Mesendoderm (in vitro differentiated cells): ENCODE measurements at regions not wholly inside any gene's neighbourhood (a gene's known extent, or its start where the extent isn't known, plus 50 kb on each side); places are given as distances from the start of the nearest gene placed in this dataset.

Experiments used
- DNase-seq: peaks from one replicate; pipeline ENCODE4 v3.0.0; 2013
- H2AK5ac ChIP-seq: 2 replicates; pipeline ENCODE4 v1.6.1; 2013; ENCODE audit warnings: low read length, inconsistent platforms
- H2BK120ac ChIP-seq: 2 replicates; pipeline ENCODE4 v1.6.1; 2013; ENCODE audit warnings: low read depth, mild to moderate bottlenecking, low read length, moderate library complexity, mixed read lengths
- H2BK15ac ChIP-seq: replicated peaks from 2 replicates; pipeline ENCODE4 v1.6.1; 2013; ENCODE audit warnings: low read depth, mild to moderate bottlenecking, moderate library complexity
- H2BK5ac ChIP-seq: 2 replicates; pipeline ENCODE4 v1.6.1; 2013; ENCODE audit warnings: low read length, inconsistent platforms
- H3K18ac ChIP-seq: 2 replicates; pipeline ENCODE4 v1.6.1; 2013; ENCODE audit warnings: mild to moderate bottlenecking, low read length, mixed read lengths
- H3K23ac ChIP-seq: one replicate; pipeline ENCODE4 v1.6.1; 2013; ENCODE audit warnings: low read length
- H3K27ac ChIP-seq: 2 replicates; pipeline ENCODE4 v1.5.1; 2013; ENCODE audit warnings: low read depth, mild to moderate bottlenecking, inconsistent platforms, low read length, moderate library complexity
- H3K27me3 ChIP-seq: 2 replicates; pipeline ENCODE4 v1.6.1; 2013; ENCODE audit warnings: low read length, control low read depth, mild to moderate bottlenecking, inconsistent platforms; ENCODE audit not compliant: insufficient read depth, poor library complexity
- H3K36me3 ChIP-seq: 2 replicates; pipeline ENCODE4 v1.6.1; 2013; ENCODE audit warnings: low read length, inconsistent platforms; ENCODE audit not compliant: control insufficient read depth, insufficient read depth
- H3K4ac ChIP-seq: one replicate; pipeline ENCODE4 v1.6.1; 2013; ENCODE audit warnings: low read depth, mild to moderate bottlenecking, low read length, moderate library complexity
- H3K4me1 ChIP-seq: 2 replicates; pipeline ENCODE4 v1.6.1; 2013; ENCODE audit warnings: low read depth, low read length, inconsistent platforms; ENCODE audit not compliant: control insufficient read depth
- H3K4me2 ChIP-seq: 2 replicates; pipeline ENCODE4 v1.6.1; 2013; ENCODE audit warnings: low read length
- H3K4me3 ChIP-seq: 2 replicates; pipeline ENCODE4 v1.5.1; 2013; ENCODE audit warnings: mild to moderate bottlenecking, low read length
- H3K56ac ChIP-seq: one replicate; pipeline ENCODE4 v1.6.1; 2013; ENCODE audit warnings: low read length
- H3K79me1 ChIP-seq: 2 replicates; pipeline ENCODE4 v1.6.1; 2013; ENCODE audit warnings: low read length, inconsistent platforms
- H3K79me2 ChIP-seq: 2 replicates; pipeline ENCODE4 v1.6.1; 2013; ENCODE audit warnings: mild to moderate bottlenecking, low read length; ENCODE audit not compliant: control insufficient read depth, insufficient read depth
- H3K9ac ChIP-seq: 2 replicates; pipeline ENCODE4 v1.6.1; 2013; ENCODE audit warnings: low read length, inconsistent platforms
- H4K5ac ChIP-seq: one replicate; pipeline ENCODE4 v1.6.1; 2013; ENCODE audit warnings: low read length
- H4K8ac ChIP-seq: one replicate; pipeline ENCODE4 v1.6.1; 2013; ENCODE audit warnings: low read depth, mild to moderate bottlenecking, control low read depth, low read length, moderate library complexity
- whole genome bisulfite sequencing: extraction: QIAGEN DNeasy Blood & Tissue Kit; methylation state at CpG from one replicate; pipeline ENCODE4 v1.1.7; 2013; ENCODE audit warnings: low lambda C conversion rate, missing lambda C conversion rate; ENCODE audit not compliant: insufficient coverage; ENCODE audit errors: extremely low coverage; 5-methylcytosine and 5-hydroxymethylcytosine counted together

DNA sequence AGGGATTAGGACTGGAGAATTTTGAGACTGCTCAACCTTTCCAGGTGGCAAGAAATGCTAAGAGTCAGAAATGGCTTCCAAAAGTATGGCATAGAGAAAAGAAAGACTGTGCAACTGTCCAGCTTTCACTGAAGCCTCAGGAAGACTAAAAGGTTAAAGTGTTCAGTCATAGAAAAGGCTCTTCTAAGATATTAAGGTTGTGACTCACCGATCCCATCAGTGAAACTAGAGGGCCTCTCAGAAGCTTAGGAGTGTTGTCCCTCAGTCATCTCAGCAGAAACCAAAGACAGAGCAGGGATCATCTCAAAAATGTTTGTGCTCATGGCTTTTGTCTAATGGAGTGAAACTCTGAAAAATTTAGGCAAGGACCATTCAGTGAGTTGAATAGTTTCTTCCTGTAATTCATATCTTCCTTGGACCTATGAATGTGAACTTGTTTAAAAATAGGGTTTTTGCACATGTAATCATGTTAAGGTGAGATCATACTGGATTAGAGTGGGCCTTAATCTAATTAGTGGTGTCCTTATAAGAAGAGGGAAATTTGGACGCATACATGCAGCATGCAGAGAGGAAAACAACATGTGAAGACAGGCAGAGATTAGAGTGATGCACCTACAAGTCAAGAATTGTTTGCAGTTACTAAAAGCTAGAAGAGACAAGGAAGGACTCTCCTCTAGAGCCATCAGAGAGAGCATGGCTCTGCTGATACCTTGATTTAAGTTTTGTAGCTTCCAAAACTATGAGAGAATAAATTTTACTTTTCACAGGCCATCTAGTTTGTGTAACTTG lies 71.3 kb downstream of the RPE65 start:
- H3K56ac ChIP-seq = no peak overlapping the region
- H3K4ac ChIP-seq = no peak overlapping the region
- H3K4me3 ChIP-seq = no peak overlapping the region
- WGBS = no CpG with 5 or more reads among the region's 2 CpGs
- no peaks in the 10 kb centered on the region for H3K79me1 ChIP-seq
- DNase-seq = no peak
- no peak overlapping the region for H2BK120ac ChIP-seq
- no peak overlapping the region for H3K9ac ChIP-seq
- H3K27ac ChIP-seq = no peak overlapping the region
- H3K23ac ChIP-seq = no peak overlapping the region
- no peaks in the 10 kb centered on the region for H3K4me1 ChIP-seq
- no peaks in the 10 kb centered on the region for H3K79me2 ChIP-seq
- no peak overlapping the region for H4K8ac ChIP-seq
- H3K27me3 ChIP-seq = no peaks in the 10 kb centered on the region
- H2AK5ac ChIP-seq = no peak overlapping the region
- H2BK5ac ChIP-seq = no peak overlapping the region
- no peak overlapping the region for H3K4me2 ChIP-seq
- no peaks in the 10 kb centered on the region for H3K36me3 ChIP-seq
- no peak overlapping the region for H3K18ac ChIP-seq
- H2BK15ac ChIP-seq = no peak overlapping the region
- H4K5ac ChIP-seq = no peak overlapping the region

DNA sequence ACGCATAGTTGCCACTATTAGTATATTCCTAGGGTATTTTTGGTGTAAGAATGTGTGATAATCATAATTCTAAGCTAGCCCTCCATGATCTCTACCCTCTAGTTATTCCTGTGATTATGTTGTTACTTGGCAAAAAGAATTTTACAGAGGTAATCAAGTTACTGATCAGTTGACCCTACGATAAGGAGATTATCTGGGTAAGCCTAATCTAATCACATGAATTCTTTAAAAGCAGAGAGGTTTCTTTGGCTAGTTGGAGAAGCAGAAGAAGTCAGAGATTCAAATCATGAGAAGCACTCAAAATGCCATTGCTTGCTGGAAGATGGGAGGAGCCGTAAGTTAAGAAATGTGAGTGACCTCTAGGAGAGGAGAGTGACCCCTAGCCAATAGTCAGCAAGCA lies 72.7 kb downstream of the RPE65 start:
- no CpG with 5 or more reads among the region's 3 CpGs for WGBS

DNA sequence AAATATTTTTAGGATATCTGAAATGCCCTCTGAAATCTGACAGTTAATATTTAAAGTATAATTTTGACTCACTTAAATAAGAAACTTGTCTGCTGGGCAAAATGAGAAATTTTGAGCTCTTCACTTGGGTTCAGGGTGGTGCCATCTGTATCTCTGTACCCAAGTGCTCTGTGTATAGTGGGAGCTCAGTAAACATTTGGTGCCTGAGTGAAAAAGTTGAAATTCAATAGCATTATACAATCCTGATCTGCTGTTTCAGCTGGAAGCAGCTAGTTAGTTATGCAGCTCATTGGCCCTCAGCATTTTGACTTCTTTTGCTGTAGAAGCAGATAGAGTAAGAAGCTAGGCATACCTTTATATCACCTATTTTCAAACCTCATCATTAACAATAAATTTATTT lies 73.3 kb downstream of the RPE65 start:
- Histone ChIP-seq H3K4ac (no peak overlapping the region), H3K27me3 (no peaks in the 10 kb centered on the region), H3K4me3 (no peak overlapping the region), H3K23ac (no peak overlapping the region), H4K5ac (no peak overlapping the region), H3K4me1 (no peaks in the 10 kb centered on the region), H2BK5ac (no peak overlapping the region), H3K4me2 (no peak overlapping the region), H3K56ac (no peak overlapping the region), H2BK15ac (no peak overlapping the region), H2AK5ac (no peak overlapping the region), H3K27ac (no peak overlapping the region), H3K9ac (no peak overlapping the region), H3K18ac (no peak overlapping the region), H3K79me1 (no peaks in the 10 kb centered on the region), H4K8ac (no peak overlapping the region), H3K36me3 (no peaks in the 10 kb centered on the region), H3K79me2 (no peaks in the 10 kb centered on the region), H2BK120ac (no peak overlapping the region)
- DNase-seq = no peak

More for the DNA sequence above, 72.7 kb downstream of the RPE65 start:
- H3K27ac ChIP-seq = no peak overlapping the region
- no peak overlapping the region for H2AK5ac ChIP-seq
- no peaks in the 10 kb centered on the region for H3K36me3 ChIP-seq
- H4K8ac ChIP-seq = no peak overlapping the region
- no peaks in the 10 kb centered on the region for H3K4me1 ChIP-seq
- H3K4ac ChIP-seq = no peak overlapping the region
- no peaks in the 10 kb centered on the region for H3K79me2 ChIP-seq
- no peak overlapping the region for H2BK5ac ChIP-seq
- peak; percentile 37 for DNase-seq
- H3K27me3 ChIP-seq = no peaks in the 10 kb centered on the region
- H3K4me3 ChIP-seq = no peak overlapping the region
- no peak overlapping the region for H2BK15ac ChIP-seq
- H3K4me2 ChIP-seq = no peak overlapping the region
- no peak overlapping the region for H2BK120ac ChIP-seq
- no peak overlapping the region for H3K56ac ChIP-seq
- no peak overlapping the region for H4K5ac ChIP-seq
- no peaks in the 10 kb centered on the region for H3K79me1 ChIP-seq
- no peak overlapping the region for H3K23ac ChIP-seq
- no peak overlapping the region for H3K9ac ChIP-seq
- no peak overlapping the region for H3K18ac ChIP-seq

DNA sequence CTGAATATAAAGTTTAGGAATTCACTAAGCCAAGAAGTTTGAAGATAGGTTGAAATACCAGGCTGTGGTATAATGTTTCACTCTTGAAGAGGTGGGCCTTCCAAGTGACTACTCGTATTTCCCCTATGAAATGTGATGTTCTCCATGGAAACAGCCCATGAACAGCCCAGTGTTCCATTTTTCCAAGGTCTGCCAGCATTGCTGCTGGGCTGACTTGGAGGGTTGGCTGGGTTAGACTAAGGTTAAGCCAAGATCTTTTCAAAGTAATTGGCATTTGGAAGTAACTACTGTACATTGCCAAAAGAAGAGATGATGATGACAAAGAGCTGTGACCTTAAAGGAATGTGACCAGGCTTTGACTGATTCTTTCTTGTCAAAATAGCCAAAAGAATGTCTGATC lies 73.8 kb downstream of the RPE65 start:
- no peaks in the 10 kb centered on the region for H3K36me3 ChIP-seq
- no peak overlapping the region for H3K9ac ChIP-seq
- no peak overlapping the region for H3K4me3 ChIP-seq
- H3K79me2 ChIP-seq = no peaks in the 10 kb centered on the region
- no peaks in the 10 kb centered on the region for H3K27me3 ChIP-seq
- H2BK15ac ChIP-seq = no peak overlapping the region
- H4K8ac ChIP-seq = no peak overlapping the region
- no peak overlapping the region for H3K27ac ChIP-seq
- no peak overlapping the region for H2AK5ac ChIP-seq
- no peak overlapping the region for H3K56ac ChIP-seq
- no peak overlapping the region for H2BK120ac ChIP-seq
- no peak overlapping the region for H3K4me2 ChIP-seq
- no peaks in the 10 kb centered on the region for H3K79me1 ChIP-seq
- WGBS = no CpG with 5 or more reads among the region's 1 CpG
- no peak overlapping the region for H3K18ac ChIP-seq
- H3K4me1 ChIP-seq = no peaks in the 10 kb centered on the region
- no peak overlapping the region for H3K4ac ChIP-seq
- no peak for DNase-seq
- no peak overlapping the region for H3K23ac ChIP-seq
- H2BK5ac ChIP-seq = no peak overlapping the region
- no peak overlapping the region for H4K5ac ChIP-seq

DNA sequence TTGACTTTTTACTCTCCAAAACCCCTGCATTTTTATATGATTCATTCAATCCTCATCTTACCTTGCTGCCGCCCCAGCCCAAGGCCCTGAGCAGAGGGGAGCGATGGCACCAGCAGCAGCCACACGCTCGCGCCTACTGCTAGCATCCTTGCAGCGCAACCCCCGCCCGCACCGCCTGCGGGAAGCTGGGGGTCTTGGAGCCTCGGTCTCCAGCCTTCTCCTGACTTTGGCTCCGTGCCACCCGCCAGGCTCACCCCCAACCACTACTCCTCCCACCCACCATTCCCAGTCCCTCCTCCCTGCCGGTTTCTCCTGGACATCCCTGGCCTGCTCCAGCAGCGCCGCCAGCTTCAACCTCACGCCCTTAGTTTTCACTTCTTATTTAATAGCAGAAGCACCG lies 76.6 kb downstream of the RPE65 start:
- no peak overlapping the region for H4K5ac ChIP-seq
- H3K9ac ChIP-seq = no peak overlapping the region
- no peak overlapping the region for H3K23ac ChIP-seq
- H3K18ac ChIP-seq = no peak overlapping the region
- H3K79me1 ChIP-seq = no peaks in the 10 kb centered on the region
- H3K79me2 ChIP-seq = no peaks in the 10 kb centered on the region
- no peak overlapping the region for H4K8ac ChIP-seq
- H3K4me3 ChIP-seq = no peak overlapping the region
- no peak overlapping the region for H2BK120ac ChIP-seq
- H3K27ac ChIP-seq = no peak overlapping the region
- H2BK15ac ChIP-seq = no peak overlapping the region
- no peak for DNase-seq
- H3K36me3 ChIP-seq = no peaks in the 10 kb centered on the region
- H3K27me3 ChIP-seq = no peaks in the 10 kb centered on the region
- H3K4me2 ChIP-seq = no peak overlapping the region
- H3K56ac ChIP-seq = no peak overlapping the region
- H3K4me1 ChIP-seq = no peaks in the 10 kb centered on the region
- no peak overlapping the region for H2BK5ac ChIP-seq
- H3K4ac ChIP-seq = no peak overlapping the region
- no peak overlapping the region for H2AK5ac ChIP-seq
- WGBS = no CpG with 5 or more reads among the region's 18 CpGs

DNA sequence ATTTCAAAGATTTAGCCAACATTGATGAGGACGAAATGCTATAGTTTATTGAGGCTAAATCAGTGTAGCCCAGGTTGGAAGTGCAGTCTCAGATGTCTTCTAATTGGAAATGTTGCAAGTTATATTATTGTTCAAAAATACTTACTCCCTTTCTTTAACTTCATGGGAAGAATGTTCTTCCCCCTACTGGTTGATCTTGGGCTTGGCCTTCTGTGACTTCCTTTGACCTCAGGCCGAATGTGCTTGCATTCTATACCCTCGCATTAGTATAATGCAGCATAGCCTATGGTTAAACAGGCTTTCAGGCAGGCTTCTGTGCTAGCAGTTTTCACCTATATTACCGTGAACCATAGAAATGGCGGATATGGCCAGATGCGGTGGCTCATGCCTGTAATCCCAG lies 77.3 kb downstream of the RPE65 start:
- Histone ChIP-seq H3K56ac (no peak overlapping the region), H3K36me3 (no peaks in the 10 kb centered on the region), H3K27me3 (no peaks in the 10 kb centered on the region), H2AK5ac (no peak overlapping the region), H3K4me3 (no peak overlapping the region), H3K79me2 (no peaks in the 10 kb centered on the region), H3K23ac (no peak overlapping the region), H3K9ac (no peak overlapping the region), H3K18ac (no peak overlapping the region), H4K5ac (no peak overlapping the region), H3K79me1 (no peaks in the 10 kb centered on the region), H3K4ac (no peak overlapping the region), H2BK5ac (no peak overlapping the region), H3K27ac (no peak overlapping the region), H3K4me2 (no peak overlapping the region), H2BK120ac (no peak overlapping the region), H3K4me1 (no peaks in the 10 kb centered on the region), H4K8ac (no peak overlapping the region), H2BK15ac (no peak overlapping the region)
- no CpG with 5 or more reads among the region's 6 CpGs for WGBS
- DNase-seq = peak; percentile 67
